Activated CD4-positive, alpha-beta memory T cell treated with anti-CD3 and anti-CD28 coated beads, Interleukin-2, amount 10 ng/mL, durations not matched to agents 7 days and 5 days (primary cell): ENCODE measurements at regions not wholly inside any gene's neighbourhood (a gene's known extent, or its start where the extent isn't known, plus 50 kb on each side); places are given as distances from the start of the nearest gene placed in this dataset.

Source experiments
- CTCF ChIA-PET: fragments of 350-600 bp; sonication (Branson Sonifier 250); formaldehyde crosslinking; loops from one replicate; lab custom pipeline; 2021; ENCODE audit warnings: antibody characterized with exemption, inconsistent platforms; lab: Charles Lee
- POLR2A ChIA-PET: fragments of 350-600 bp; sonication (Branson Sonifier 250); formaldehyde crosslinking; loops from one replicate; lab custom pipeline; 2021; ENCODE audit warnings: antibody characterized with exemption; lab: Charles Lee
- DNase-seq: peaks from one replicate; pipeline ENCODE4 v3.0.0-alpha.2; 2020
- H3K27ac Mint-ChIP-seq: one replicate; pipeline ENCODE4 v1.8.0; 2021; ENCODE audit warnings: mild to moderate bottlenecking, mixed read lengths
- H3K27me3 Mint-ChIP-seq: one replicate; pipeline ENCODE4 v1.8.0; 2021; ENCODE audit warnings: mixed read lengths
- H3K36me3 Mint-ChIP-seq: one replicate; pipeline ENCODE4 v1.8.0; 2021; ENCODE audit warnings: low read depth, mixed read lengths
- H3K4me1 Mint-ChIP-seq: one replicate; pipeline ENCODE4 v1.8.0; 2021; ENCODE audit warnings: mixed read lengths
- H3K4me3 Mint-ChIP-seq: one replicate; pipeline ENCODE4 v1.8.0; 2021; ENCODE audit warnings: mild to moderate bottlenecking, mixed read lengths
- H3K9me3 Mint-ChIP-seq: one replicate; pipeline ENCODE4 v1.8.0; 2021; ENCODE audit warnings: mixed read lengths

DNA sequence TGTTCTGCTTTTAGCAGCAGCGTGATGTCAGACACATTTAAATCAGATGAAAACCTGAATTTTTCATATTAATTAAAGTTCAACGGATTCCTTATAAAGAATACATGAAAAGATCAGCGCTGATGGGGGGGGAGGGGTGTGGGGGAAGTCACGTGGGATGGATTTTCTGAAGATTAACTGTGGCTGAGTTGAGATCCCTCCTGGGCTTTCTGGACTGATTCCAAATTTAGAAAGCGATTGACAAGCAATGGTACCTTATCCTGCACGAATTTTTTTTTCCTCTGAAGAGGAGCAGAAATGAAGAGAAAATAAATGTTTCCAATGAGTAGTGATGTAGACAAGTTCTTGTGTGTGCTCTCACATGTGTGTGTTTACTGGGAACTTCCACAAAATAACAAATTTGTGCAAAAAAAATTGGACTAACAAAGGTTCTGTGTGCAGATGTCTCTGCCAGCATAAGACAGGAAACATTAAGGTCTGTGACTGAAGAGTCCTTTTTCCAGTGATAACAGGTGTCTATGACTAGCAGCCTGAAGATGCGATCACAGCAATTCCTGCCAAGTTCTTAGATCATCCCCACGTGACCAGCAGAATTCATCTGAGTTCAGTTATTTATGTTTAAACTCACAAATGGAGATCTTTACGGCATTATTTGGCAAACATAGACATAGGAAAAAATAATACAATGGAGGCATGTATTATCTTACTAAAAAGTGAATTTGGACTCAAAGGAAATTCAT is 585.2 kb upstream of the CELF2 start:
- Mint-ChIP-seq H3K4me3 (no peak overlapping the region), H3K27me3 (no peaks in the 10 kb centered on the region), H3K9me3 (no peaks in the 10 kb centered on the region), H3K27ac (no peak overlapping the region), H3K36me3 (no peaks in the 10 kb centered on the region), H3K4me1 (no peaks in the 10 kb centered on the region)
- CTCF ChIA-PET = no interaction called here
- no peak for DNase-seq
- POLR2A ChIA-PET = no interaction called here

DNA sequence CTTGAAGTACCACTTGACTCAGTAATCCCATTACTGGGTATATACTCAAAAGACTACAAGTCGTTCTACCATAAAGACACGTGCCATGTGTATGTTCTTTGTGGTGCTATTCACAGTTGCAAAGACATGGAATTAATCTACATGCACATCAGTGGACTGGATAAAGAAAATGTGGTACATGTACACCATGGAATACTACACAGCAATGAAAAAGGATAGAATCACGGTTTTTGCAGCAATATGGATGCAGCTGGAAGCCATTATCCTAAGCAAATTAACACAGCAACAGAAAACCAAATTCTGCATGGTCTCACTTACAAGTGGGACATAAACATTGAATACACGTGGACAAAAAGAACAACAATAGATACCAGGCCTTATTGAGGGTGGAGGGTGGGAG is 583.4 kb upstream of the CELF2 start:
- no peaks in the 10 kb centered on the region for H3K36me3 Mint-ChIP-seq
- no peak overlapping the region for H3K4me3 Mint-ChIP-seq
- H3K9me3 Mint-ChIP-seq = no peaks in the 10 kb centered on the region
- CTCF ChIA-PET = interaction anchor here (0.7 kb wide), 1 partner anchor 693 kb away, joined by 4 read pairs; no protein-coding TSS in a partner anchor
- H3K27me3 Mint-ChIP-seq = peaks cover 2% of the 10 kb centered on the region
- no peak for DNase-seq
- POLR2A ChIA-PET = no interaction called here
- H3K27ac Mint-ChIP-seq = no peak overlapping the region
- no peaks in the 10 kb centered on the region for H3K4me1 Mint-ChIP-seq

DNA sequence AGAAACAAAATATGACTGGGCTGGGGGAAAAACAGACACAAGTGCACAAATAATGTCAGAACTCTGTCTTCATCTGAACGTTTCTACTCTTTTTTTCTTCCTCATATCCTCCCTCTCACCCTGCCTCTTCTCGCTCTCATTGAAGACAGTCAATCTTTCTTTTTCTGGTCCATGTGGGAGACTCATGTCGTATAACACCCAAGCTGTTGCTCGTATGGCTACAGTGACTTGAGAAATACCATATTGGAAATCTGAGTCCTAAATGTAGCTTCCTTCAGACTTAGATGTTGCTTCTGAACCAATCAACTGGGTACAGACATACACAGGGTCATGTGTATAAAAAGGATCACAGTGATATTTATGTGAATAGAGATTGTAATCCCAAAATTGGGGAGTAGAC is 579.8 kb upstream of the CELF2 start:
- CTCF ChIA-PET = no interaction called here
- no peaks in the 10 kb centered on the region for H3K36me3 Mint-ChIP-seq
- H3K9me3 Mint-ChIP-seq = no peaks in the 10 kb centered on the region
- POLR2A ChIA-PET = no interaction called here
- H3K4me1 Mint-ChIP-seq = no peaks in the 10 kb centered on the region
- H3K27ac Mint-ChIP-seq = no peak overlapping the region
- DNase-seq = no peak
- no peak overlapping the region for H3K4me3 Mint-ChIP-seq
- peaks cover 2% of the 10 kb centered on the region for H3K27me3 Mint-ChIP-seq

DNA sequence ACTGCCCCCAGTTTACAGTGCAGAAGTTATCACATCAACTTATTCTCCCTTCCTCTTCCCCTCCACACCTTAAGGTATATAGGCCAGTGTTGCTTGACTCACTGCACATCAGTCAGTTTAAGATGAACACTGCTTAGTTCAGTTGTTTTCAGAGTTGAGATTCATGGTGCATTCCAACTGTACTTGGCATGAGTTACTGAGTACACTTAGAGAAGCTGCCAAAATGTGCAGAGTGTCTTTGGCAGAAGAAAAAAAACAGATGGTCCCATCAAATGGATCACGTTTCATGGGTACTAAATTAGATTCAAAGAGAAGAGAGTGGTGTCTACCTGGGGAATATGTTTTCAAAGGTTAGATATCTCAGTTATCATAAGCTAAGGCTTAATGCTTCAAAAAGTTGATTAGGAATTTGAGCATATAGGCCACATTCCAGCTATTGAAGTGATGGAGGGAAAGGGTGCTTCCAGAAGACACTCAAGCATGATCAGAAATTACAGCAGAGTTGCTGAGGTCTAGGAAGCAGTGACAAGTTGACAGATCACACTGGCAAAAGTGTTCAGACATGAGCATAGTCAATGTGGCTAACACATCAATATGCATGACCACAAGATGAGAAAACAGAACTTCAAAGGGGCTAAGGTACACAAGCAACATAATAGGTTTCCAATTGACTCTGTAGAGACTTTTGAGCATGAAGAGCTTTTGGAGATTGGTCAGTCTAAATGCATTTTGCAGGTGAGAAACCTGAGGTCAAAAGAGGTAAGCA is 579.2 kb upstream of the CELF2 start:
- Mint-ChIP-seq H3K9me3 (no peaks in the 10 kb centered on the region), H3K36me3 (no peaks in the 10 kb centered on the region), H3K27me3 (peaks cover 2% of the 10 kb centered on the region), H3K4me1 (no peaks in the 10 kb centered on the region), H3K27ac (no peak overlapping the region), H3K4me3 (no peak overlapping the region)
- no peak for DNase-seq
- POLR2A ChIA-PET = no interaction called here
- CTCF ChIA-PET = no interaction called here

DNA sequence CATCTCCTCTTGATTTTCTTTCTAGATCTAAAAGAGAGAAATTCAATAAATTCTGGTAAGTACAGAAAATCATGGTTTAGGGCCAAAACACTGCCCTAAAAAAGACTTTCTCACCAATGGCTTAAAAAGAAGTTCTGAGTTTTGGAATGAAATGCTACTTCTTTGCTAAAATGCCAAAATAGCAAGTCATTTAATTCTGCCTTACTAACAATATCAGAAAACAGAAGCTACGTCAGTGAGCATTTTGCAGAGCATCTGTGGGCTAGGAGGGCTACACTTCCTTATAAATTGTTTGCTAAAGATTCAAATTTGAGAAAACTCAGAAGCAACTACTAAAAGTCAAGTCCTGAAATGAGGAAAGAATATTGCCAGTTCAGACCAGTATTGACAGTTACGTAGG is 560.8 kb upstream of the CELF2 start:
- Mint-ChIP-seq H3K36me3 (no peaks in the 10 kb centered on the region), H3K9me3 (no peaks in the 10 kb centered on the region), H3K4me1 (no peaks in the 10 kb centered on the region), H3K27ac (no peak overlapping the region), H3K27me3 (no peaks in the 10 kb centered on the region), H3K4me3 (no peak overlapping the region)
- POLR2A ChIA-PET = no interaction called here
- CTCF ChIA-PET = no interaction called here
- DNase-seq = no peak

DNA sequence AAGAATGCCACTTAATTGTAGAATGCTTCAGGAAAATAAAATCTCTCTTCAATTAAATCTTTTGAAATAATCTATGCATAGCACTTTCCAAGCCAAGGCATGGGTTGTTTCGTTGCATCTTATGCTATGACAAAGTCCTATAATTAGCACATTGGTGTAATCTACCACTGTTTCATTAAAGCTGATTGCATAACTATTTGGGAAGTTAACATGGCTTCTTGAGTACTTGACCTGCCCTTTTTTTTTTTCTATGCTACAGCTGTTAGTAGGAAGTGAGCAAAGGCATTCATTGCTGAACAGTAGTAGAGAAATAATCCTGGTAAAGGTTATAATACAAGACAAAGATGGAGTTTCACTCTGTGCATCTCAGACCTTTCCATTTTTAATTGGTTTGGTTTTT is 557.2 kb upstream of the CELF2 start:
- Mint-ChIP-seq H3K9me3 (no peaks in the 10 kb centered on the region), H3K4me1 (no peaks in the 10 kb centered on the region), H3K4me3 (no peak overlapping the region), H3K27me3 (peaks cover 2% of the 10 kb centered on the region), H3K27ac (no peak overlapping the region), H3K36me3 (no peaks in the 10 kb centered on the region)
- ChIA-PET CTCF (no interaction called here), POLR2A (no interaction called here)
- no peak for DNase-seq

DNA sequence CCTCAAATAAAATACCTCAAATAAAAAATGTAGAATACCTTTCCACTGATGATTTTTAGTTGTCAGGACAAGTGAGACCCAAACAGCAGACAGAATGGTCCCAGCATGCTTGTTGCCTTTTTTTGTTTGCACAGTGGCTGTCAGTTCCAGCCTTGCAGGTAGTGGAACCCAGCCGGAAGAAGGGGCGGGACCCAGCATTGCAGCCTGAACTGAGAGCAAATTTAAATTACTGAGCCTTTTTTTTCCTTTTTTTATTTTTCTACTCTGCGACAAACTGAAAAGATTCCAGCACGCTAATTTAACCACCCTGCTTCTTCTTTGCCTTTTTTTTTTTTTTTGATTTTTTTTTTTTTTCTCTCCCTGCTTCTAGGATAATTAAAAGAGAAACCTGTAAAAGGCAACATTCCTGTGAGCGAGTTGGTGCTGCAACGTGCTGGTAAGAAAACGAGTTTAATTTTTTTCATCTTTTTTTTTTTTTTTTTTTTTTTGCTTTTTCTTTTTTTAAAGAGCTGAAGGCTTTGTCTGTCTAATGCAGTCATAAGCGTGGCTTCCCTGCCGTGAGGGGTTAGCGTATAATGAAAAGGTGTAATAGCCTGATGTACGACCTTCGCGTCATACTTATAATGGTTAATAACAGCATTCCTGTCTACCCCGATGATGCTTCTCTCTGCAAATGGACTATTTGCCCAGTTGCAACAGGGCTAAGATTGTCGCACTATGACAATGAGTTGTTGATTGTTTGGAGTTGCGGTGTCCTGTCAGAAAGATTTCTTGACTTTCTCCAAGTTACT is 555.3 kb upstream of the CELF2 start:
- Mint-ChIP-seq H3K27ac (no peak overlapping the region), H3K9me3 (no peaks in the 10 kb centered on the region), H3K27me3 (peaks cover 2% of the 10 kb centered on the region), H3K36me3 (no peaks in the 10 kb centered on the region), H3K4me1 (no peaks in the 10 kb centered on the region), H3K4me3 (no peak overlapping the region)
- ChIA-PET CTCF (no interaction called here), POLR2A (no interaction called here)
- no peak for DNase-seq

DNA sequence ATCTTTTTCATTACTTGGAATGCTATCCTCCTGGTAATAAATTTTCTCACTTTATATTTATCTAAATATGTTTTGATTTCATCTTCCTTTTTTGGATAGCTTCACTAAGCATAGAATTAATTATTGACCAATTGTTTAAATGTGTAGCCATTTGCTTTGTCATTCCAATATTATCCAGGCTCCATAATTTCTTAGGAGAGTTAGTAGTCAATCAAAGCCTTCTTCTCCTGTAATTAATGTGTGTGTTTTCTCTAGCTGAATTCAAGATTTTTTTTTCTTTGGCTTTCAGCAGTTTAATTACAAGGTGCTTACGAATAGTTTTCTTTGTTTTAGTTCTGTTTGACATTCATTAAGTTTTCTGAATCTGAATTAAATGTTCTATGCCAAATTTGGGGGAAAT is 545.9 kb upstream of the CELF2 start:
- ChIA-PET CTCF (no interaction called here), POLR2A (no interaction called here)
- DNase-seq = no peak
- Mint-ChIP-seq H3K4me3 (no peak overlapping the region), H3K4me1 (no peaks in the 10 kb centered on the region), H3K27me3 (no peaks in the 10 kb centered on the region), H3K9me3 (no peaks in the 10 kb centered on the region), H3K27ac (no peak overlapping the region), H3K36me3 (no peaks in the 10 kb centered on the region)

DNA sequence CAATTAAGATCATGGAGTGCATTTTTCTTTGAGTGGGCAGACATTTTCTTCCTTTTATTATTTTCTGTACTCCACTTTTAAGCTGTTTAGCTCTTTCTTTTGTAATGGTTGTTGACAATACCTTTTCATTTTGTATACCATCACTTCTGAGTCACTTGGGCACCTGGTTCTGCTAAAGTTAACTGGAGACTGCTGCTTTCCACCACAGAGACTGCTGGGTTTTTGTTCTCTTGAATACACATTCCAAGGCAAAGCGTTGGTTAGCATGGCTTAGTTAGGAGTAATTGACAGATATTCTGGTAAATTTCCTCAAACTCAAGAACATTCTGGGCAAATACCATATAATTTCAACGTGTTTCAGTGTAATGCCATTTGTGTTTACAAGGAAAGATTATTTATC is 541.9 kb upstream of the CELF2 start:
- Mint-ChIP-seq H3K27me3 (no peaks in the 10 kb centered on the region), H3K27ac (no peak overlapping the region), H3K4me1 (no peaks in the 10 kb centered on the region), H3K4me3 (no peak overlapping the region), H3K9me3 (no peaks in the 10 kb centered on the region), H3K36me3 (no peaks in the 10 kb centered on the region)
- ChIA-PET POLR2A (no interaction called here), CTCF (no interaction called here)
- DNase-seq = no peak

DNA sequence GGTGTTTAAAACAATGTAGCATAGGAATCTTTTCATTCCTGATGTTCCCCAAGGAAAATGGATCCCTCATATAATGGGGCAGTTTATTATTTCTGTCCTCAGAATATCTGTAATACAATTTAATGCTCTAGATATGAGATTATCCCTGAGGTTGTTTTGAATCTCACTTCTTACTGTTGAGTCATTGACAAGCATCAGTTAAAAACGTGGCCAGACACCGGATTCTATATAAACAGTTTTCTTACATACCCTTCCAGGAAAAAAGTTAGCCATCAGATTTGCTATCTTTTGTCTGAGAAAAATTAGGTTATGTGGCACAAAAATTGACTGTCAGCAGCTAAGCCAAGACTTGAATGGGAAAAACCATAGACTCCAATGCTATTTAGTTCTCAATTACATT is 539.8 kb upstream of the CELF2 start:
- Mint-ChIP-seq H3K36me3 (no peaks in the 10 kb centered on the region), H3K4me1 (no peaks in the 10 kb centered on the region), H3K9me3 (no peaks in the 10 kb centered on the region), H3K27ac (no peak overlapping the region), H3K4me3 (no peak overlapping the region), H3K27me3 (peaks cover 1% of the 10 kb centered on the region)
- DNase-seq = no peak
- CTCF ChIA-PET = interaction anchor here (0.7 kb wide), 1 partner anchor 1011 kb away, joined by 3 read pairs; no protein-coding TSS in a partner anchor
- POLR2A ChIA-PET = no interaction called here

DNA sequence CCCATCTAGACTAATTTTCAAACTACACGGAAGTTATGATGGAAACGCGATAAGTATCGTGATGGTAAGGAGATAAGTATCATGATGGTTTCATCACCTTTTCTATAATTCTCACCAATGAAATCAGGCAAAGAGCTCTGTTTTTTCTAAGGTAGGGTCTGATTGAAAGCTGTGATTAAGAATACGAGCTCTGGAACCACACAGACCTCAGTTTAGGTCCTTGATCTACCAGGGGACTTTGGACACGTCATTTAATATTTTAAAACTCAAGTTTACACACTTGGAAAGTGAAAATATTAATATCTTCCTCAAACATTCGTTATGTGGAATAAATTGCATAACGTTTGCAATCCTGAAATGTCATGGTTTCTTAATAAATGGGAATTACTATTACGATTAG is 538.2 kb upstream of the CELF2 start:
- H3K4me3 Mint-ChIP-seq = no peak overlapping the region

DNA sequence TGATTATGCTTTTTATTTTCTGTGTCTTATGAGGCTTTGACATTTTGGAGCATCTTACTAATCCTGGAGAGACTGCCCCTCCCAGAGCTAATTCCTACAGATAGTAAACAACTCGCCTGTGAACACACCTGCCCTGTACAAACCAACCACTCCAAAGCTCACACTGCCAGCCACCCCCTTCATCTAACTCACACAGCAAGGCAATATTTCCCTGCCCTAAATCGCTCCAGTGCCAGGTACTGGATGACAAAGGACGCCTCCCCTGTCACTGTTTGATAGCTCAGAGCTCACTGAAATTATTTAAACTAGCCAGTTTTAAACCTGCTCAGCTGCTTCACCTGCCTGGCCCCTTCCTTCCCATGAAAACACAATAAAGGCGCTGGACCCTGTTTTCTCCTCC is 535.1 kb upstream of the CELF2 start:
- H3K36me3 Mint-ChIP-seq = no peaks in the 10 kb centered on the region
- no peak overlapping the region for H3K27ac Mint-ChIP-seq
- ChIA-PET CTCF (no interaction called here), POLR2A (no interaction called here)
- DNase-seq = no peak
- no peak overlapping the region for H3K4me3 Mint-ChIP-seq
- no peaks in the 10 kb centered on the region for H3K4me1 Mint-ChIP-seq
- no peaks in the 10 kb centered on the region for H3K9me3 Mint-ChIP-seq
- peaks cover 1% of the 10 kb centered on the region for H3K27me3 Mint-ChIP-seq

More for the DNA sequence above, 538.2 kb upstream of the CELF2 start:
- Mint-ChIP-seq H3K9me3 (no peaks in the 10 kb centered on the region), H3K27ac (no peak overlapping the region), H3K4me1 (no peaks in the 10 kb centered on the region), H3K27me3 (peaks cover 1% of the 10 kb centered on the region), H3K36me3 (no peaks in the 10 kb centered on the region)
- POLR2A ChIA-PET = no interaction called here
- CTCF ChIA-PET = no interaction called here
- DNase-seq = no peak

DNA sequence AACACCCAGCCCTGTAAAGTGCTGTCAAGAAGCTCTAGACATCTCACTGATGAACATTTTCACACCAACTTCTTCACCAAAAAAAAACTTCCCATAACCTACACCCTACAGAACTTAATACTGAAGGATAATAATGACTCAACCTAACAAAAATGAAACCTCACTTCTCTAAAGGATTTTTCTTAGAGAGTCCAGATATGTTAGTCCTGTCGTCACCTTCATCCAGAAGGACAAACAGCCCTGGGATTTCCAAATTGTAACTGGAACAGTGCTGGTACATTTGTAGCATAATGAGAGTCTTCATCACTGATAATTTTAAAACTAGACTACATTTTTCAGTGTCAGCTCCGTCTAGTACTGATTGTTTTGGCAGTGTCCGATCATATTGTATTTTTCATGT is 528.6 kb upstream of the CELF2 start:
- no peak for DNase-seq
- no peaks in the 10 kb centered on the region for H3K27me3 Mint-ChIP-seq
- H3K4me1 Mint-ChIP-seq = no peaks in the 10 kb centered on the region
- no peak overlapping the region for H3K27ac Mint-ChIP-seq
- H3K36me3 Mint-ChIP-seq = no peaks in the 10 kb centered on the region
- ChIA-PET CTCF (no interaction called here), POLR2A (no interaction called here)
- H3K9me3 Mint-ChIP-seq = no peaks in the 10 kb centered on the region
- no peak overlapping the region for H3K4me3 Mint-ChIP-seq
